Middle frontal gyrus (tissue), 1 donor: ENCODE measurements at regions not wholly inside any gene's neighbourhood (a gene's known extent, or its start where the extent isn't known, plus 50 kb on each side); places are given as distances from the start of the nearest gene placed in this dataset.

Experiments used
- DNase-seq: peaks from one replicate; pipeline ENCODE4 v3.0.0-alpha.2; 2015; ENCODE audit warnings: low spot score; ENCODE audit errors: extremely low spot score

DNA sequence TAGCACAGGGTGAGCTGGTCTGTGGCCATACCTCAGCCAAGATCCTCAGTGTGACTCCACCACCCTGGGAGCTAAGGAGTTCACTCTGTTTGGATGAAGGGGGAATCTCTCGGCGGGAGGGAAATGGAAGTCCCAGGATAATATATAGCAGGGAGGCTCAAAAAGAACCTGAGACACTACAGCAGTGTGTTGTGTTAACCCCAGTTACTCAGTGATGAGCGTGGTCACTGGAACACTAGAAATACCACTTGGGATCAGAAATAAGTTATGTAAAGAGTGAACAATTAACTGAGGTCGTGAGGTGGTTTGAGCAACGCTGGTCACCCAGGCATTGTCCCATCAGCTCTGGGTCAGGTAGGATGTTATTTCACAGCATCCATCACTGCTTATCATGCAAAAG is 59.3 kb upstream of the ADAMTS16 start:
- no peak for DNase-seq

- no peak for DNase-seq
These were observed 54.7 kb upstream of the ADAMTS16 start for GRCh38 chr5:5085381-5085780.

GRCh38 chr5:5089895-5090649 is 50.1 kb upstream of the ADAMTS16 start:
- no peak for DNase-seq
